Ascending aorta (tissue), 2 donors: ENCODE measurements at regions not wholly inside any gene's neighbourhood (a gene's known extent, or its start where the extent isn't known, plus 50 kb on each side); places are given as distances from the start of the nearest gene placed in this dataset.

Experiments
- DNase-seq, 2 donors: peaks; one replicate each; pipeline ENCODE4 v3.0.0-alpha.2; 2019; ENCODE audit warnings: low spot score in 2 of 2
- H3K27ac ChIP-seq, 2 donors: fragments of 200-600 bp; sonication (generic); one replicate each; pipeline ENCODE4 v1.5.1; 2016 to 2017; ENCODE audit warnings: mild to moderate bottlenecking in 1 of 2
- H3K27me3 ChIP-seq: fragments of 200-600 bp; sonication (generic); one replicate; pipeline ENCODE4 v1.5.1; 2017
- H3K36me3 ChIP-seq, 2 donors: fragments of 200-600 bp; sonication (generic); one replicate each; pipeline ENCODE4 v1.5.1; 2016
- H3K4me1 ChIP-seq, 2 donors: fragments of 200-600 bp; sonication (generic); one replicate each; pipeline ENCODE4 v1.5.1; 2016 to 2017; ENCODE audit warnings: mild to moderate bottlenecking in 1 of 2
- H3K4me3 ChIP-seq, 2 donors: fragments of 200-600 bp; sonication (generic); one replicate each; pipeline ENCODE4 v1.5.1; 2016 to 2017; ENCODE audit warnings: mild to moderate bottlenecking in 1 of 2
- H3K9me3 ChIP-seq, 2 donors: fragments of 200-600 bp; sonication (generic); one replicate each; pipeline ENCODE4 v1.5.1; 2016
- intact Hi-C: fragments of 100-400 bp; cut with DNase I; formaldehyde crosslinking; loops from one replicate; pipeline ENCODE4 v1.15.1; 2023
- TF ChIP-seq, protein P1 (sequence below), 3 experiments: fragments of 200-600 bp in 2 of 3; fragments of 450-650 bp in 1 of 3; sonication (generic) in 2 of 3; IDR thresholded peaks; one replicate each; pipeline ENCODE4 v1.5.1; 2016 to 2019; ENCODE audit warnings: antibody characterized with exemption in 3 of 3, mild to moderate bottlenecking in 1 of 3, moderate library complexity in 1 of 3

DNA sequence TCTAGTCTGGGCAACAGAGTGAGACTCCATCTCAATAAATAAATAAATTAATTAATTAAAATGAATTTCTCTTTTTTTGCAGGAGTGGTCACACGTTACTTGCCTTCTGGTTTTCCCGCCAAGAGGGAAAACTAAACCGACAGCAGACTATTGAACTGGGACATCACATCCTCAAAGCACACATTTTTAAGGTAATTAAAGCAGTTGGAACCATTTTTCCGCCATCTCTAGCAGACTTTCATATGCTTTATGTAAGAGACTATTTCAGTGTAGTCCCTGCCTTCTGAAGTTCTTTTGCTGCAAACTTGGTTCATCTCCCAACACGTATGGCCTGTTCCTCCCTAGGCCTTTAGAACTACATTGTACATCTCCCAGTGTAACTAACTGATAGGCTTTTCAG, 66.5 kb downstream of the CYB561 start:
- no peaks in the 10 kb centered on the region for H3K9me3 ChIP-seq
- TF ChIP-seq, protein P1, sequence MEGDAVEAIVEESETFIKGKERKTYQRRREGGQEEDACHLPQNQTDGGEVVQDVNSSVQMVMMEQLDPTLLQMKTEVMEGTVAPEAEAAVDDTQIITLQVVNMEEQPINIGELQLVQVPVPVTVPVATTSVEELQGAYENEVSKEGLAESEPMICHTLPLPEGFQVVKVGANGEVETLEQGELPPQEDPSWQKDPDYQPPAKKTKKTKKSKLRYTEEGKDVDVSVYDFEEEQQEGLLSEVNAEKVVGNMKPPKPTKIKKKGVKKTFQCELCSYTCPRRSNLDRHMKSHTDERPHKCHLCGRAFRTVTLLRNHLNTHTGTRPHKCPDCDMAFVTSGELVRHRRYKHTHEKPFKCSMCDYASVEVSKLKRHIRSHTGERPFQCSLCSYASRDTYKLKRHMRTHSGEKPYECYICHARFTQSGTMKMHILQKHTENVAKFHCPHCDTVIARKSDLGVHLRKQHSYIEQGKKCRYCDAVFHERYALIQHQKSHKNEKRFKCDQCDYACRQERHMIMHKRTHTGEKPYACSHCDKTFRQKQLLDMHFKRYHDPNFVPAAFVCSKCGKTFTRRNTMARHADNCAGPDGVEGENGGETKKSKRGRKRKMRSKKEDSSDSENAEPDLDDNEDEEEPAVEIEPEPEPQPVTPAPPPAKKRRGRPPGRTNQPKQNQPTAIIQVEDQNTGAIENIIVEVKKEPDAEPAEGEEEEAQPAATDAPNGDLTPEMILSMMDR (IDR thresholded peaks at IDR 0.05), result no peak
- no peak for DNase-seq
- H3K27ac ChIP-seq, result no peak overlapping the region
- no peak overlapping the region for H3K4me3 ChIP-seq
- intact Hi-C loops, result no loop called here
- no peaks in the 10 kb centered on the region for H3K27me3 ChIP-seq
- H3K36me3 ChIP-seq, result no peaks in the 10 kb centered on the region
- peaks cover 0 to 11% of the 10 kb centered on the region in 2 donors for H3K4me1 ChIP-seq

DNA sequence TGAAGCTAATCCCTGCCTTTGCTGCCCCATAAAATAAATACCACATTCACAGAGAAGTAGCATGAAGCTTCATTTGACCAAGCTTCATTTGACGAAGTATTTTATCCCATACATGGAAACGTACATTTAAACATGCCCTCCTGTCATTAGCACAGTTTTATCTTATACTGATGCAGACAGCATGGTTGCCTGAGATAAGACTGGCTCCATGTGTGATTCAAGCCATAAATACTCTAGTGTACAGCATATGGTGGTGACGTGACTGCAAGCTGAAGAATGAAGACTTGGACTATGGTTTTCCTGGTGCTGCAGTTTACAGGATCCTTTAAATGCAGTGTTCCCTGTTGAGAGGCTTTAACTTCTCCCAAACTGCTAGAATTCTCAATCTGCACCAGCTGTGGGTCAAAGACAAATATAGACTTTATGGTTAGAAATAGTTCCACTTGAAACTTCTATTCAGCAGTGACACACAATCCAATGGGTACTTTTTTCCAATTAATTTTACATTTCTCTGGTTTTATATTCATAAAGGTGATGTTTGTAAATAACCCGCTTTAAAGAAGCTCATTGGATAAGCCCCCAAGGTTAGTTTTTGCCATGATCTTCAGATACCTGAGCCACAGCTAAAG, 64.9 kb downstream of the CYB561 start:
- peaks cover 0 to 11% of the 10 kb centered on the region in 2 donors for H3K4me1 ChIP-seq
- intact Hi-C loops, result no loop called here
- no peaks in the 10 kb centered on the region for H3K36me3 ChIP-seq
- H3K27me3 ChIP-seq, result no peaks in the 10 kb centered on the region
- H3K4me3 ChIP-seq, result no peak overlapping the region
- H3K27ac ChIP-seq, result peak overlapping the region in 1 of 2 donors; percentile 0
- TF ChIP-seq, protein P1 (IDR thresholded peaks at IDR 0.05), result no peak
- no peak for DNase-seq
- no peaks in the 10 kb centered on the region for H3K9me3 ChIP-seq

DNA sequence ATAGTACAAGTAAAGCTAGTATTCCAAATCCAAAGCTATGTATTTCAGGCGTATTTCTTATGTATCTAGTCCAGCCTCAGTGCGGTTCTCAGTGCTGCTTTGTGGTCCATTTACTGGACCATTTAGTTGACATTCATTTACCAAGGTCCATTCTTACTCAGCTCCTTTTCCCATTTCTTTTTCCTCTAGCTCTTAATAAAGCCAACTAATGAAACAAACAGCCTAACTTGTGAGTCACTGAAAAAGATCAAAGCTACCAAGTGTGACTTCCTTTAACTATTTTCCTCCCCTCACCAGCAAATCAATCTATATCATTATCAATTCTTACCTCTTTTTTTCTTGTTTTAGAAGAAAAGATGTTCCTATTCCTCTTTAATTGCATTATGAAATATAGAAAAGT, 64.0 kb downstream of the CYB561 start:
- peak overlapping the region in 1 of 2 donors; percentile 0 for H3K27ac ChIP-seq
- DNase-seq, result no peak
- no peaks in the 10 kb centered on the region for H3K27me3 ChIP-seq
- intact Hi-C loops, result no loop called here
- H3K4me3 ChIP-seq, result no peak overlapping the region
- no peaks in the 10 kb centered on the region for H3K36me3 ChIP-seq
- no peaks in the 10 kb centered on the region for H3K9me3 ChIP-seq
- H3K4me1 ChIP-seq, result peaks cover 0 to 11% of the 10 kb centered on the region in 2 donors
- TF ChIP-seq, protein P1 (IDR thresholded peaks at IDR 0.05), result no peak
